NCI-H446 (cell line): ENCODE measurements at regions not wholly inside any gene's neighbourhood (a gene's known extent, or its start where the extent isn't known, plus 50 kb on each side); places are given as distances from the start of the nearest gene placed in this dataset.
"Not testable (repeated sequence)": the region's sequence is repeated elsewhere in the genome, so short reads cannot be mapped to it uniquely, and the experiment has no call there.

Source experiments
- DNase-seq, 2 experiments: peaks; one replicate each; lab custom pipeline; 2025; lab: John Stamatoyannopoulos, UW

DNA sequence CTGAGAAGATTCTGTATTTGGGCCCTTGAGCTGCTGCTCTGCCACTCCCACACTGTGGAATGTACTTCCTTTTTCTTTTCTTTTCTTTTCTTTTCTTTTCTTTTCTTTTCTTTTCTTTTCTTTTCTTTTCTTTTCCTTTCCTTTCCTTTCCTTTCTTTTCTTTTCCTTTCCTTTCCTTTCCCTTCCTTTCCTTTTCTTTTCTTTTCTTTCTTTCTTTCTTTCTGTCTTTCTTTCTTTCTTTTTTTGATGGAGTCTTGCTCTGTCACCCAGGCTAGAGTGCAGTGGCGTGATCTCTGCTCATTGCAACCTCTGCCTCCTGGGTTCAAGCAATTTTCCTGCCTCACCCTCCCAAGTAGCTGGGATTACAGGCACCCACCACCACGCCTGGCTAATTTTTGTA, 89.8 kb downstream of the DNAAF6 start:
- DNase-seq: not testable (repeated sequence)

DNA sequence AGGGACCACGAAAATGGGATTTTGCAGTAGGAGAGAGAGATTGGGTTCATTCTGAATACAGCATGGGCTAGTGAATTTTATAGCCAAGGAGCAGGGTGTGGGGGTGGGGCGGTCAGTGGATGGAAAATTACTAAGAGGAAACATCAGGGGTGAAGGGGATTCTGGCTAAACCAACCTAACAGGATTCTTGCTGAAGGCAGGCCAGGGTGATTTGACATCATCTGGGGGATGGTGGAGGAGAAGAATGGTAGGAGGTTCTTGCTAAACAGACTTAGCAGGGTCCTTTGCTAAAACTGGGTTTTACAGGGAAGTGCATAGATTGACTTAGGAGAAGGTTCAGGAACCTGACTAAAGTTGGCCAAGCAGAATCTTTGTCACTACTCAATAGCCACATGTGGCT, 91.9 kb downstream of the DNAAF6 start:
- DNase-seq: no peak

DNA sequence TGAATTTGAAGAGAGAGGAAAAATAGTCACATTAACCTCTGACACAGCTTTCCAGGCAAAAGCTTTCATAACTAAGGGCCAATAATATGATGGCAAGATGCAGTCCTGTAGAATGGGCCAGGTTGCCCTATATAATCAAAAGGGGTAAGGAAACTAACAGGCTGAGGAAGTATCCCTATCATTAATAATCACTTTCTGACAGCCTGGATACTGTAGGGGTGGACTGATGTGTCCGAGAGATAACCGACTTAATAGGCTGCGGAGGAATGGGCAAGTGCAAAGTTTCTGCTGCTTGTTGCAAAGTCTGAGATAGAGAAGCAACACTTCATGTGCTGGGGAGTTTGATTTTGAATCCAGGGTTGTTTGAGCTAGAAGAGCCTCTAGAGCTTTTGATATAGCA, 94.8 kb downstream of the DNAAF6 start:
- DNase-seq: no peak

DNA sequence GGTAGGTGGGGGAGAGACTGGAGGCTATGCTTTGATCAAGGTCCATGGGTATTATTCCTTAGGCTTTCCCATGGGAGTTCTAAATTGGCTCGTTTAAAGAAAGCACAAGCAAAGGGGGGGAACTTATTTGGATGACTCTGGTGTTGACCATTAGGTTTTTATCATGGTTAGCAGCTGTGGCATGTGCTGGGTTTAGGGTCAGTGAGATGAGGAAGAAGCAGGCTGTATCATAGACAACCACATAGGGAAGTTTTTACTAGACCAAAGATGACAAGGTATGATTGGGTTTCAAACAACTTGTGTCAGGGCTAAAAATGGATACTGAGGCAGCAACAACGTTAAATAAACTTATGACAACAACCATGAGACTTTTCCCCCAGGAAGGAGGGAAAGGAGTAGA, 97.7 kb downstream of the DNAAF6 start:
- no peak for DNase-seq

DNA sequence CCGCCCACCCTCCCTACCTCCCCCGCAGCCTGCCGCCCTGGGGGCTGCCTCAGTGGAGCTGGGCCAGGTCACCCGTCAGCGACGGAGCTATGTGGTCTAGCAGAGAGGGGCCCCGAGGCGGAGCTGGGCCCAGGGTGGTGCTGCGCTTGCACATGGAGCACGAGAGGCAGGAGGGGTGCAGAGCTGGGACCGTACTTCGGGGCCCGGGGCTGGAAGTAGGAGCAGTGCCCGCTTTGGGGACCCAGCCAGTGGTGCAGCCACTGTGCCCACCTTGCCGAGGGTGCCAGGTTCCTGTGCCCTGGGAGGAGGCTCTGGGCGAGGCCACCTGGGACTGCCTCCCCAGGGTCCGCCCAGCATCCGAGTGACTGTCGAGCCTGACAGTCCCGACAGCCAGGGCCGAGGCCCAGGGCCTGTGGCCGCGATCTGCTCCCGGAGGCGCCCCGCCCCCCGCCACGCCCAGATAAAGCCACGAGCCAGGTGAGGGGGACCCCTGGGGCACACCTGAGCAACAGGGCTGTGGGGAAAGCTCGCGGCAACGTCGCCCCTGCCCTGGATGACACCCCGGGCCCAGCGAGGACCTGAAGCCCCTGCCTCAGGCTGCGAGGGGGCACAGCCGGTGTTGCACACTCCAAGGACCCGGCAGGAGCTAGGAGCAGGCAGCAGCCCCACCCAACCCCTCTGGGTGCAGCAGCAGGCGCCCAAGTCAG, 117.5 kb downstream of the DNAAF6 start:
- DNase-seq: no peak

DNA sequence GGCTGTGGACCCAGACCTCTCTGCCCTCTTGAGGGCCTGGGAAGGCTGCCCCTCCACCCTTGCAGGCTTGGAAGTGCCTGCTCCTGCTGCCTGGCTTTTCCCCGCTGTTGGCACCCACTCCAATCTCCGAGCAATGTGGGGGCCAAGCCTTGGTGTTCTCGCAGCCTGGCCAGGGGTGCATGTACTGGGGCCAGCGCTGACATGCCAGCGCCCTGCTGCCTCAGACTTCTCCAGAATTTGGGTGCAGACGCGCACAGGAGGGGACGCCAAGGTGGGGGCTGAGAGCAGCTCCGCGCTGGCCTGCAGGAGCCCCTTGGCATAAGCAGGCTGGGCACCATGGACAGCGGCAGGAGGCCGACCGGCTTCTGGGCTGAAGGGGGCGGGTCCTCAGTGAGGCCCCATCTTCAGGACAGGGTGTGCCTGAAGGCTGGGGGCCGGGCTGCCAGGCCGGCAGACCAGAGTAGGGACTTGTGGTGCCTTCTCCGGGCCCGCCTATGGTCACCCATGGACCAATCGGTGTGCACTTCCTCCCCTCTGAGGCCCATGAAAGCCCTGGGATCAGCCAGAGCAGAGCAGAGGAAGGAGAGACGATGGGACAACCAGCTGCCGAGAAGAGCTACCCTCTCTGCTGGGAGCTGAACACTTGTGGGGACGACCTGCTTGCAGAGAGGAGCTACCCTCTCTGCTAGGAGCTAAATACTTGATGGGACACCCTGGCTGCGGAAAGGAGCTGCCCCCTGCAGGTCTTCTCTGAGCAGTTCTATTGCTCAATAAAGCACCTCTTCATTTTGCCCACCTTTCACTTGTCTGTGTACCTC, 118.3 kb downstream of the DNAAF6 start:
- peak in 1 of 2 experiments; percentile 15 for DNase-seq

DNA sequence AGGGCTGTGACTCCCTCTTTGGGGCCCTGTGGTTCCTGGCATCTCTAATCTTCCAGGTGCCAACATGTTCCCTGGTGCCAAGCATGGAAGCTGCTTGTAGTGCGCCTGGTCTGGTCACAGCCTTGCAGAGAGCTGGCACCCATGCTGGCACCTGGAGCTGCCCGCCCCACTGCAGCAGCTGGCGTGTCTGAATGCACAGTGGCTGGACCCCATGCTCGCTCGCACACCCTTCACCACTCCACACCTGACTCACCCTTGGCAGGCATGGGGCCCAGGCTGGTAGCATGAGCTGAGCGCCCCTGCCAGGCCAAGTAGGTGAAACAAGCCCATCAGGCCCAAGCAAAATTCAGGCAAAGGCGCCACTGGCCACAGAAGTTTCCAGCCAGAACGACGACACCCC, 119.1 kb downstream of the DNAAF6 start:
- DNase-seq: no peak

DNA sequence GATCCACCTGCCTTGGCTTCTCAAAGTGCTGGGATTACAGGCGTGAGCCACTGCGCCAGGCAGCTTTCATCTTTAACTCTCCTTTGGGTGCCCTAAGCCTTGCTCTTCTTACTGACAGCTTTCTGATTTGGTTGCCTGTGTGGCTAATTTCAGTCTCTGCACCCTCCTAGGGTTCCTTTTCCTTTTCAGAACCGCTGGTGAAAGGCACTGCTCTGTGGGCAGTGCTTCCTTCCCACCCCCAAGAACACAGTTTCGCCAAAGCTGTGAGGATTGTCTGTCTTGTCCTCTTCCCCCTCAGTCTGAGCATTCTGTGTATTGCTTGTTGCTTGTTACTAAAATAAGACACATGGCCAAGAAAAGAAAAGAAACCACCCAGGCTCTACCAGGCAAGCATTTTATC, 101.4 kb upstream of the FRMPD3 start:
- DNase-seq: no peak

DNA sequence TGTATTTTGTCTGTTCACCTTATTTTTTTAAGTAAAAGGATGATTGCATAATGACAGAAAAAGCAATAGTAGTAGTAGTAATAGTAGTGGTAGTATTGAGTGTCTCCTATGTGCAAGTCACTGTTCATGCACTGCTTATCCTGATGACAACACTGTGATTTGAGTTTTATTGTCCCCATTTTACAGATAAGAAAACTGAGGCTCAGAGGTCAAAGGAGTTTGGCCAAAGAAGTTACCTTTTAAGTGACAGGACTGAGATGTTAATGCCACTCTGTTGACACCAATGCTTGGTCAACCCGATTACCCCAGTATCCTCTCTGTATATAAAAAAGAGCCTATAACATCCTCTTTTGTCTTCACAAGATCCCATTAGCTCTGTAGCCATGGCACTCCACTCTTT, 100.5 kb upstream of the FRMPD3 start:
- no peak for DNase-seq

DNA sequence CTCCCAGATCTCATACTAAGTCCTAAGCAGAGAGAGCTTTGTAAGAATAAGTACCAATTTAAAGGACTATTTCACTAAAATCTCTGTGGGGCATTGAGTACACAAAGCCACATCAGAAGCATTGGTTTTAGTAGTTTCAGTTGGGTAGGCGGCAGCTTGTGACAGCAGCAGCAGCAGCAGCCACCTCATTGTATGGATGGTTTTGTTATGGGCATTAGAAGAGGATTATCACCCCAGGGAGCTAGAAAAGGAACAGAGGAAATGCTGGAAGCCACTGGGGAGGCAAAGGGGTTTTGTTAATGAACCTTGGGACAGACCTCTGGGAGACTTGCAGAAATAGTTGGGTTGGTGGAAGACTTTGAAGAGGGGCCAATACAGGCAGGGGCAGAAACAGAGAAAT, 93.9 kb upstream of the FRMPD3 start:
- no peak for DNase-seq

DNA sequence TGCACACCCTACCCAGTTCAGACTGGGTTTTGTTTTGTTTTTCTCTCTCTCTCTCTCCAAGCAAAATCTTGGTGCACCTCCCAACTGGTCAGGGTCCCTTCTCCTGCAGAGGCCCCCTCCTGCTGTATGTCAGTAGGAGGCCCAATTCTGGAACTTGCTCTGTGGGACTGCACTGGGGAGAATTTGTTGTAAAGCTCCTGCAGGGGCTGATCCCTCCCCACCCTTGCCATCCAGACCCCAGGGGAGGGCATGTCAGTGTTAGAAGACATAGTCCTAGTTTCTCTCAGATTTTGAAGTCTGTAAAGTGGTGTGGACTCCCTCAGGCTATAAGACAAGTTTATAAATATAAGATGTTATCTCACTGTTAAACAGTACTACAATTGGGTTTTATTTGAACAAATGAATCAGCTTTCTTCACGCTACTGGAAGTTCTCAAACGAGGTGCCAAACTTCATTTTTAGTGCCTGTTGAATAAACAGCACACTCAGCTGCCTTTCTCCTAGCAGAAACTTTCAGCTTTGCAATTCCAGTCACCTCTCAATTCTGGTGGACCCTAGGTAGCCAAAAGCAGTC, 88.6 kb upstream of the FRMPD3 start:
- no peak for DNase-seq

DNA sequence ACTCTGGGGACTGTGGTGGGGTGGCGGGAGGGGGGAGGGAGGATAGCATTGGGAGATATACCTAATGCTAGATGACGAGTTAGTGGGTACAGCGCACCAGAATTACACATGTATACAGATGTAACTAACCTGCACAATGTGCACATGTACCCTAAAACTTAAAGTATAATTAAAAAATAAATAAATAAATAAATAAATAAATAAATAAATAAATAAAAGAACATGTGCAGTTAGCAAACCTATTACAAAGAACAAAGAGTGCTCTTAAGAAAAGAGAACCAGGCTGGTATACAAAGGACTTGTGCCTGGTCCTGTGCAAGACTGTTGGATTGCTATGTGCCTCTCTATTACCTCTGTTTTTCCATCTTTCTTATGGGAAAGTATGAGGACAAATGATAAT, 79.3 kb upstream of the FRMPD3 start:
- DNase-seq: not testable (repeated sequence)

DNA sequence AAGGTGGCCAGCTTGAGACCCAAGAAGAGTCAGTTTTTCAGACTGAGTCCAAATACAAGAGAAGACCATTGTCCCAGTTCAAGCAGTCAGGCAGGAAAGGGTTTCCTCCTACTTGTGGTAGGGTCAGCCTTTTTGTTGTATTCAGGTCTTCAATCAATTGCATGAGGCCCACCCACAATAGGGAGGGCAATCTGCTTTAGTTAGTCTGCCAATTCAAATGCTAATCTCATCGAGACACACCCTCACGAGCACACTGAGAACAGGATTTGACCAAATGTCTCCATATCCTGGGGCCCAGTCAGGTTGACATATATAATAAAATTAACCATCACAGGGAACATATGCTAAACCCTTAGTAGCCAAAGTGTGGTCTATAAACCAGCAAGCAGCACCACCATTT, 75.3 kb upstream of the FRMPD3 start:
- DNase-seq: no peak

DNA sequence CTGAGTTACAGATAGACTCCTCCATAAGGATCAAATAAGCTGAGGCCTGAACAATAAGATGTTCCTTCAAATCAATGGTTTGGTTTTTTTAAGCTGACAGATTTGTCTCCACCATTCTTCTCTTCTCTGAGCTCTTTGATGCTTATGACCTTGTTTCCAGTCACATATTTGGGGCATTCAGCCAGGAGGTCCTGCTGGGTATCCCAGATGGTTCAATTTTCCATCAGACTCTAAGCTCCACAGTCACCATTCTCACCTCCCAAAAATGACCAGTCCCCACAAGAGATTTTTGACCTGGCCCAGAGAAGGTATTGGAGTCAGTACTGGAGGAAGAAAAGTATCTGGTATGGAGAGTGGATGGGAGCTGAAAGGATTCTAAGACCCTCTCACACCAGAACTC, 74.6 kb upstream of the FRMPD3 start:
- DNase-seq: no peak

DNA sequence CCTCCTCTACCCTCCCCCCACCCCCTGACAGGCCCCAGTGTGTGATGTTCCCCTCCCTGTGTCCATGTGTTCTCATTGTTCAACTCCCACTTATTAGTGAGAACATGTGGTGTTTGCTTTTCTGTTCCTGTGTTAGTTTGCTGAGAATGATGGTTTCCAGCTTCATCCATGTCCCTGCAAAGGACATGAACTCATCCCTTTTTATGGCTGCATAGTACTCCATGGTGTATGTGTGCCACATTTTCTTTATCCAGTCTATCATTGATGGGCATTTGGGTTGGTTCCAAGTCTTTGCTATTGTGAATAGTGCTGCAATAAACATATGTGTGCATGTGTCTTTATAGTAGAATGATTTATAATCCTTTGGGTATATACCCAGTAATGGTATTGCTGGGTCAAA, 73.3 kb upstream of the FRMPD3 start:
- DNase-seq: not testable (repeated sequence)

DNA sequence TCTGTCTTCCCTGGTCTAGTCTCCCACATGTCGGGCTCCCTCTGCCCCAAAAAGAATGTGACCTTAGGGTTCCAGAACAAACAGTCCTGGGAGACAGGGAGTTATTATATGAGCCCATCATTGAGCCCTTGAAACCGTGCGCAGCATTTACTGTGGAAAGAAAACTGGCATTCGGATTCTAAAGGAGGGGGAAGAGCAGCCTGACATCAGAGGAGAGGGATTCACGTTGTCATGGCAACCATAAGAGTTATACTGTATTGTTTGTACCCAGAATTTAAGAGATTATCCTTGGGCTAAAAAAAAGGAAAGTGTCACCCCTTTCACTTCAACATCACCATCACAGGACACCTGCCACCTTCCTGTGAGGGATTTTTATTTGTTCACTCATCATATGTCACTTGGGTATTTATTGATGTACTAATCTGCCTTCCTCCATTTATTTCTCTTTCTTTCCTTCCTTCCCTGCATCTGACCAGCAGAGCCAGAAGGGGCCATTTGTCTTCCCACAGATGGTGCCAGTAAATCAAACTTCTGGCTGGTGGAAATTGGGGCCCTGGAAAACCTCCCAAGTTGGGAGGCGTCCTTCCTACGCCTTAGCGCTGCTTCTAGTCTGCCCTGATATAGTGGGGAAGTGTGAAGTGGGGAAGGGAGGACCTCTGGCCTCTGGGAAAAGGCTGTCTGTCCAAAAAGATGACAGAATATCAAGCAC, 64.9 kb upstream of the FRMPD3 start:
- DNase-seq: no peak

DNA sequence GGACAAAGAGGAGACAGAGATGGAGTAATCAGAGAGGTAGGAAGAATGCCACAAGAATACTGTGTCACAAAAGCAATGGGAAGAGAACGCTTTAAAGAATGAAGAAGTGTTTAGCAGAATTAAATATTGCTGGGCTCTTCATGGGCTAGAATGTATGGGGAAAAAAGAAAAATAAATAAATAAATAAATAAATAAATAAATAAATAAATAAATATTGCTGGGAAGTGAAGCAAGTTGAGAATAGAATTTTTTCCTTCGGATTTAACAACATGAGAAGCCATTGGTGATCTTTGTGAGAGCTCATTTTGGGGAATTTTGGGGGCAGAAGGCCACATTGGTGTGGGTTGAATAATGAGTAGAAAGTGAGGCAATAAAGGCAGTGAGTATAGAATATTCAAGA, 59.7 kb upstream of the FRMPD3 start:
- DNase-seq: no peak

DNA sequence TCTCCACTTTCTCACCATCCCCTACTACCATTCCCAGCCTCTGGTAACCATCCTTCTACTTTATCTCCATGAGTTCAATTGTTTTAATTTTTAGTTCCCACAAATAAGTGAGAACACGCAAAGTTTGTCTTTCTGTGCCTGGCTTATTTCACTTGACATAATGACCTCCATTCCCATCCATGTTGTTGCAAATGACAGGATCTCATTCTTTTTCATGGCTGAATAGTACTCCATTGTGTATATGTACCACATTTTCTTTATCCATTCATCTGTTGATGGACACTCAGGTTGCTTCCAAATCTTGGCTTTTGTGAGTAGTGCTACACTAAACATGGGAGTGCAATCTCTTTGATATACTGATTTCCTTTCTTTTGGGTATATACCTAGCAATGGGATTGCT, 55.8 kb upstream of the FRMPD3 start:
- not testable (repeated sequence) for DNase-seq

DNA sequence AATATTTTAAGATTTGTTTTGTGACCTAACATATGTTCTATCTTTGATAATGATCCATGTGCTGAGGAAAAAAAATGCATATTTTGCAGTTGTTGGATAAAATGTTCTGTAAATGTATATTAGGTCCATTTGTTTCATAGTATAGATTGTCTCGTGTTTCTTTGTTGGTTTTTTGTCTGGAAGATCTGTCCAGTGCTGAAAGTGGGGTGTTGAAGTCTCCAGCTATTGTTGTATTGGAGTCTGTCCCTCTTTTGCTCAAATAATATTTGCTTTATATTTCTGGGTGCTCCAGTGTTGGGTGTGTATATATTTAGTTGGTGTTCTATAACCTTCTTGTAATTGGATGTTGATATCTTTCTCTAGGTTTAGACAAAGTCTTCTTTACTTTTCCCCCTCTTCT, 53.2 kb upstream of the FRMPD3 start:
- no peak for DNase-seq

DNA sequence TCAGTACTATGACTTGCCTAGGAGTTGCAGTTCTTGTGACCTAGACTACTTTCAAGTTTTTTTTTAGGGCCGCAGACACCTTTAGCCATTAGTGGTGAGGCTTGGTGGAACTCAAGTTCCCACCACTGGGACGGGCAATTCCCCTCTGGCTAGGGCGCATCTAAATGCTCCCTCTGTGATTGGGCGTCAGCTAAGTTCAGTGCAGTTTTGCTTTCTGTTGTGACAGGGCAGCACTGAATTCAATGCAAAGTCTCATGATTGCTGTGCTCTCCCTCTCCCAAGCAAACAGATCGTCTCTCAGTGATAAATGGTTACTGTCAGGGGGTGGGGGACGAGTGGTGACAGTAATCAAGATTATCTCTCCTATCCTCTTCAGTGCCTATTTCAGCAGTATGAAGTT, 52.7 kb upstream of the FRMPD3 start:
- no peak for DNase-seq

DNA sequence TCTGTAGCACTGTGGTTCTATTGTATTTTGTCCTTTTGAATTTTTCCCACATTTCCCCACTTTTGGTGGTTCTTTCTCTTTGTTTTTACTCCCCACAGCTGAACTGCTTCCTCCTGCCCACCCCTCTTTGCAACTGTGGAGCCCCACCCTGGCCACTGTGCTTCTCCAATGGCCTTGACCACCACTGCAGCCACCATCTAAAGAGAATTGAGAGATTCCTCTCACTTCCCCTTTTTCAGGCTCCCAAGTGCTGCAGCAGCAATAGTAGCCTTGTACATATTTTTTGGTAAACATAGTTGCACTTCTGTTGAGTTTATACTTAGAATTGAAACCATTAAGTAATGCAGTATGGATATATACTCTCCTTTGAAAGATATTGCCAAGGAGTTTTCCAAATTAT, 51.3 kb upstream of the FRMPD3 start:
- DNase-seq: no peak
